ENCODE measurements at regions not wholly inside any gene's neighbourhood (a gene's known extent, or its start where the extent isn't known, plus 50 kb on each side); places are given as distances from the start of the nearest gene placed in this dataset.

DNA sequence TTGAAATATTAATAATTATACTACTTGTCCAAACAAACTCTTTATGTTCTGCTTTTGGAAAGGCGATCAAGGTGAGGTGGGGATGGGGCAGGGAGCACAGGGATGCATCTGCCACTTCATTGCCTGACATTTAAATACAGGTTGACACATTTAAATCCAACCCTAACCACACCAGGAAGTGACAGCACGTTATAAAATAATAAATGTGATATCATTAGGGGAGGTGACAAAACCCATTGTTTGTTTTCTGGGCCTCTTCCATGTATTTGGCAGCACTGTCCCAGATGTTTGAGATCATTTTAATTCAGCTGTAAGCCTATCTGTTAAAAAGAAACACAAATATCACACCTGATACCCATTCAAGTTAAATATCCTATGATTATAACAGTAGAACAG lies 342.4 kb upstream of the ARID1B start:
- 38 to 40% methylated on average over 2 of the region's 2 CpGs for WGBS, 2 donors (ENCODE audit: low coverage in 1 of 2)
- no peak for DNase-seq

DNA sequence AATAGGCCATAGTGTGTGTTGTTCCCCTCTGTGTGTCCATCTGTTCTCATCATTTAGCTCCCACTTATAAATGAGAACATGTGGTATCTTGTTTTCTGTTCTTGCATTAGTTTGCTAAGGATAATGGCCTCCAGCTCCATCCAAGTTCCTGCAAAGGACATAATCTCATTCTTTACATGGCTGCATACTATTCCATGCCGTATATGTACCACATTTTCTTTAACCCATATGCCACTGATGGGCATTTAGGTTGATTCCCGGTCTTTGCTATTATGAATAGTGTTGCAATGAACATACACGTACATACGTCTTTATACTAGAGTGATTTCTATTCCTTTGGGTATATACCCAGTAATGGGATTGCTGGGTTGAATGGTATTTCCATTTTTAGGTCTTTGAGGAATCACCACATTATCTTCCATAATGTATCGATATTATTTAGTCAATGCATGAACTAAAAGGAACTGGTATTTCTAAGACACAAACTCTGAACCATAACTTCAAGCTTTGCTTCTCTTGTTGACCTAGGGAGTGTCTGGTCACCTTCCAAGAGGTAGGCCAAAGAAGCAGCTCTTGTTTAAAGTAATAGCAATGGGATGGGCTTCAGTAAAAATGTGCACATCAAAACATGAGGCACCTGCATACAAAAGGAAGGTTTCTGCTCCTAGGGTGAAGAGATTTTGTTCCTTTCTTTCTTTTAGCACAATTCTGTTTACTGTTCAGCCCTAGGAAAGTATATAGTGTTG lies 343.0 kb upstream of the ARID1B start:
- DNase-seq = no peak
- H3K27ac ChIP-seq = peak overlapping the region; percentile 4 to 69 (median 60)
- H3K36me3 ChIP-seq = no peaks in the 10 kb centered on the region
- WGBS, 2 donors (ENCODE audit: low coverage in 1 of 2) = 81 to 88% methylated on average over 5 of the region's 5 CpGs
- intact Hi-C loops (cut with DNase I; ENCODE audit: low total_unique reads) (no loop called here), in situ Hi-C loops (cut with MboI; ENCODE audit: low pct_ligation_motif_present in 1 of 4, low pct_unique_long_range_greater_than_20kb in 1 of 4, low sequenced_read_pairs in 3 of 4) (no loop called here)
- TF ChIP-seq POLR2A (IDR thresholded peaks at IDR 0.05) (no peak), POLR2AphosphoS5 (IDR thresholded peaks at IDR 0.05) (no peak), EP300 (IDR thresholded peaks at IDR 0.05; ENCODE audit: low read depth) (no peak)
- TF ChIP-seq, protein P1, sequence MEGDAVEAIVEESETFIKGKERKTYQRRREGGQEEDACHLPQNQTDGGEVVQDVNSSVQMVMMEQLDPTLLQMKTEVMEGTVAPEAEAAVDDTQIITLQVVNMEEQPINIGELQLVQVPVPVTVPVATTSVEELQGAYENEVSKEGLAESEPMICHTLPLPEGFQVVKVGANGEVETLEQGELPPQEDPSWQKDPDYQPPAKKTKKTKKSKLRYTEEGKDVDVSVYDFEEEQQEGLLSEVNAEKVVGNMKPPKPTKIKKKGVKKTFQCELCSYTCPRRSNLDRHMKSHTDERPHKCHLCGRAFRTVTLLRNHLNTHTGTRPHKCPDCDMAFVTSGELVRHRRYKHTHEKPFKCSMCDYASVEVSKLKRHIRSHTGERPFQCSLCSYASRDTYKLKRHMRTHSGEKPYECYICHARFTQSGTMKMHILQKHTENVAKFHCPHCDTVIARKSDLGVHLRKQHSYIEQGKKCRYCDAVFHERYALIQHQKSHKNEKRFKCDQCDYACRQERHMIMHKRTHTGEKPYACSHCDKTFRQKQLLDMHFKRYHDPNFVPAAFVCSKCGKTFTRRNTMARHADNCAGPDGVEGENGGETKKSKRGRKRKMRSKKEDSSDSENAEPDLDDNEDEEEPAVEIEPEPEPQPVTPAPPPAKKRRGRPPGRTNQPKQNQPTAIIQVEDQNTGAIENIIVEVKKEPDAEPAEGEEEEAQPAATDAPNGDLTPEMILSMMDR (IDR thresholded peaks at IDR 0.05) = no peak
- peaks cover 8 to 40% (median 26%) of the 10 kb centered on the region in 4 donors for H3K4me1 ChIP-seq
- H3K27me3 ChIP-seq = no peaks in the 10 kb centered on the region
- H3K9me3 ChIP-seq = no peaks in the 10 kb centered on the region
- no peak overlapping the region for H3K4me3 ChIP-seq

More for the DNA sequence above, 342.4 kb upstream of the ARID1B start:
- intact Hi-C loops (cut with DNase I; ENCODE audit: low total_unique reads) = no loop called here
- no peaks in the 10 kb centered on the region for H3K9me3 ChIP-seq
- peak in 1 of 3 donors; percentile 8 for TF ChIP-seq POLR2AphosphoS5 (IDR thresholded peaks at IDR 0.05)
- TF ChIP-seq, protein P1 (IDR thresholded peaks at IDR 0.05) = no peak
- in situ Hi-C loops (cut with MboI; ENCODE audit: low pct_ligation_motif_present in 1 of 4, low pct_unique_long_range_greater_than_20kb in 1 of 4, low sequenced_read_pairs in 3 of 4) = no loop called here
- no peaks in the 10 kb centered on the region for H3K27me3 ChIP-seq
- no peaks in the 10 kb centered on the region for H3K36me3 ChIP-seq
- peaks cover 8 to 40% (median 26%) of the 10 kb centered on the region in 4 donors for H3K4me1 ChIP-seq
- H3K27ac ChIP-seq = peak overlapping the region; percentile 45 to 69 (median 60)
- no peak overlapping the region for H3K4me3 ChIP-seq

DNA sequence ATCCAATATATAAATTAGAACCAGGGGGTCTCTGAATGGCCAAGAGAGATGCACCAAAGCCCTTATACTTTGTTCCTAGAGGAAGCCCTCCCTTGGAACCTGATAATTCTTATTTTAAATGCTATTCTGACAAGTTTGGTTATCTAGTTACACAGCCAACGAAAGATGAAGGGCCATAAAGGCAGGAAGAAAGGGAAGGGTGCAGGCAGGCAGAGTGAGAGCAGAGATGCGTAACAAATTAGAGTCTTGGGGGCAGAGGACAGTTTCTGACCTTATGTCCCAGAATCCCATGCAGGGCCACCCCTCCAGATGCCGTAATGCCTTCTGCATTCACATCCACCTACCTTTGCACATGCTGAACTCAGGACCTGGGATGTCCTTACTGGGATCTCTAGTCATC lies 344.6 kb upstream of the ARID1B start:
- H3K27ac ChIP-seq = no peak overlapping the region
- in situ Hi-C loops (cut with MboI; ENCODE audit: low pct_ligation_motif_present in 1 of 4, low pct_unique_long_range_greater_than_20kb in 1 of 4, low sequenced_read_pairs in 3 of 4) = no loop called here
- TF ChIP-seq POLR2AphosphoS5 (IDR thresholded peaks at IDR 0.05) = no peak
- TF ChIP-seq EP300 (IDR thresholded peaks at IDR 0.05; ENCODE audit: low read depth) = no peak
- TF ChIP-seq, protein P1 (IDR thresholded peaks at IDR 0.05) = no peak
- TF ChIP-seq POLR2A (IDR thresholded peaks at IDR 0.05) = no peak
- no peaks in the 10 kb centered on the region for H3K36me3 ChIP-seq
- no peak for DNase-seq
- H3K27me3 ChIP-seq = no peaks in the 10 kb centered on the region
- no peak overlapping the region for H3K4me3 ChIP-seq
- H3K9me3 ChIP-seq = no peaks in the 10 kb centered on the region
- peaks cover 4 to 25% (median 14%) of the 10 kb centered on the region in 4 donors for H3K4me1 ChIP-seq
- intact Hi-C loops (cut with DNase I; ENCODE audit: low total_unique reads) = no loop called here
- 77 to 91% methylated on average over 3 of the region's 3 CpGs for WGBS, 2 donors (ENCODE audit: low coverage in 1 of 2)

DNA sequence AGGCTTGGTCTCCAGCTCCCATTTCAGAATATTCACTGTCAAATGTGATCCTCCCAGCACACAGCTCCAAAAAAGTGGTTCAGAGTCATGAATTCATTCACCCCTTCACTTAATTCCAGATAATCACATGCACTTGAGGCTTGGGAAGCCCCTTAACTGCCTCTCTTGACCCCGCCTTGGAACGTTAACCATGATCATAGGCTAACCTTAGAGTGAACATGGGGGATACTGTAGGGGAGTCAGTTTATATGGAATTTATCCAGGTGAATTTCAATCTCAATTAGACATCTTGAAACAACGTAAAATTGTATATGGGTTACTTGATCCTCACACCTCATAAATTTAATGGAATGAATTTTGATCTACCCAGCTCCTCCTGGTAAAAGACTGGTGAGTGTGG lies 346.8 kb upstream of the ARID1B start:
- peaks cover 0 to 11% (median 2%) of the 10 kb centered on the region in 4 donors for H3K4me1 ChIP-seq
- H3K27ac ChIP-seq = no peak overlapping the region
- TF ChIP-seq POLR2A (IDR thresholded peaks at IDR 0.05) (no peak), POLR2AphosphoS5 (IDR thresholded peaks at IDR 0.05) (no peak), EP300 (IDR thresholded peaks at IDR 0.05; ENCODE audit: low read depth) (no peak)
- TF ChIP-seq, protein P1 (IDR thresholded peaks at IDR 0.05) = no peak
- no peak for DNase-seq
- H3K4me3 ChIP-seq = no peak overlapping the region
- in situ Hi-C loops (cut with MboI; ENCODE audit: low pct_ligation_motif_present in 1 of 4, low pct_unique_long_range_greater_than_20kb in 1 of 4, low sequenced_read_pairs in 3 of 4) = no loop called here
- 67 to 76% methylated on average over 3 of the region's 3 CpGs for WGBS, 2 donors (ENCODE audit: low coverage in 1 of 2)
- H3K27me3 ChIP-seq = no peaks in the 10 kb centered on the region
- H3K9me3 ChIP-seq = no peaks in the 10 kb centered on the region
- H3K36me3 ChIP-seq = no peaks in the 10 kb centered on the region
- intact Hi-C loops (cut with DNase I; ENCODE audit: low total_unique reads) = no loop called here
